Transverse colon (tissue), 4 donors: ENCODE measurements at regions not wholly inside any gene's neighbourhood (a gene's known extent, or its start where the extent isn't known, plus 50 kb on each side); places are given as distances from the start of the nearest gene placed in this dataset.

Experiments
- DNase-seq: peaks from one replicate; pipeline ENCODE4 v3.0.0-alpha.2; 2019
- H3K27ac ChIP-seq, 4 donors: fragments of 200-600 bp; sonication (generic); 2 replicates each; pipeline ENCODE4 v1.5.1; 2016 to 2018; ENCODE audit warnings: inconsistent platforms in 4 of 4
- H3K27me3 ChIP-seq: fragments of 200-600 bp; sonication (generic); 2 replicates; pipeline ENCODE4 v1.5.1; 2017; ENCODE audit warnings: inconsistent platforms
- H3K36me3 ChIP-seq, 4 donors: fragments of 200-600 bp; sonication (generic); 2 replicates each; pipeline ENCODE4 v1.5.1; 2017 to 2019; ENCODE audit warnings: inconsistent platforms in 4 of 4
- H3K4me1 ChIP-seq, 4 donors: fragments of 200-600 bp; sonication (generic); 2 replicates each; pipeline ENCODE4 v1.5.1; 2017 to 2020; ENCODE audit warnings: inconsistent platforms in 4 of 4
- H3K4me3 ChIP-seq, 4 donors: fragments of 200-600 bp; sonication (generic); 1 replicate in 1 of 4; 2 replicates in 3 of 4; pipeline versions ENCODE4 v1.5.1 to v1.6.1; 2017 to 2019; ENCODE audit warnings: inconsistent platforms in 4 of 4
- H3K9me3 ChIP-seq, 2 donors: fragments of 200-600 bp; sonication (generic); 2 replicates each; pipeline ENCODE4 v1.5.1; 2017 to 2019; ENCODE audit warnings: inconsistent platforms in 2 of 2
- CTCF ChIP-seq, 5 experiments: fragments of 200-600 bp in 3 of 5; fragments of 450-650 bp in 2 of 5; sonication (generic) in 3 of 5; IDR thresholded peaks; 1 replicate in 2 of 5; 2 replicates in 3 of 5; pipeline ENCODE4 v1.5.1; 2016 to 2017; ENCODE audit warnings: antibody characterized with exemption in 5 of 5, inconsistent platforms in 3 of 5, mild to moderate bottlenecking in 2 of 5, moderate library complexity in 1 of 5
- EP300 ChIP-seq: sonication (generic); formaldehyde crosslinking; IDR thresholded peaks from one replicate; pipeline ENCODE4 v1.6.1; 2017; ENCODE audit warnings: antibody characterized with exemption, low read depth
- POLR2A ChIP-seq: fragments of 450-650 bp; IDR thresholded peaks from one replicate; pipeline ENCODE4 v1.6.1; 2016; ENCODE audit warnings: antibody characterized with exemption, mild to moderate bottlenecking, moderate library complexity
- POLR2AphosphoS5 ChIP-seq, 3 donors: sonication (generic); formaldehyde crosslinking; IDR thresholded peaks; one replicate each; pipeline ENCODE4 v1.6.1; 2016; ENCODE audit warnings: antibody characterized with exemption in 3 of 3
- WGBS, 2 donors: methylation state at CpG; one replicate each; pipeline ENCODE4 v1.1.5; 2018; ENCODE audit warnings: low coverage in 1 of 2; 5-methylcytosine and 5-hydroxymethylcytosine counted together
- in situ Hi-C, 4 donors: fragments of 200-750 bp; cut with MboI; loops; one replicate each; pipeline versions ENCODE4 v1.15.0 to v1.15.1; 2017; ENCODE audit warnings: low sequenced_read_pairs in 3 of 4, low pct_ligation_motif_present in 1 of 4, low pct_unique_long_range_greater_than_20kb in 1 of 4
- intact Hi-C: fragments of 100-400 bp; cut with DNase I; formaldehyde crosslinking; loops from one replicate; pipeline ENCODE4 v1.15.1; 2023; ENCODE audit warnings: low total_unique reads

GRCh38 chr1:37410815-37411214 is 63.6 kb upstream of the ZC3H12A start:
- Histone ChIP-seq H3K4me1 (no peaks in the 10 kb centered on the region), H3K27ac (no peak overlapping the region), H3K27me3 (peaks cover 12% of the 10 kb centered on the region), H3K4me3 (no peak overlapping the region), H3K36me3 (no peaks in the 10 kb centered on the region), H3K9me3 (no peaks in the 10 kb centered on the region)
- DNase-seq = no peak
- no peak for TF ChIP-seq CTCF (IDR thresholded peaks at IDR 0.05)
- TF ChIP-seq POLR2AphosphoS5 (IDR thresholded peaks at IDR 0.05) = no peak
- no peak for TF ChIP-seq POLR2A
- no peak for TF ChIP-seq EP300
- intact Hi-C loops = no loop called here
- 18% methylated on average over 7 of the region's 7 CpGs; no CpG with 5 or more reads in 1 of the 2 donors for WGBS, 2 donors
- in situ Hi-C loops = no loop called here

- Histone ChIP-seq H3K9me3 (no peaks in the 10 kb centered on the region), H3K27ac (no peak overlapping the region), H3K4me1 (no peaks in the 10 kb centered on the region), H3K4me3 (no peak overlapping the region), H3K27me3 (no peaks in the 10 kb centered on the region), H3K36me3 (no peaks in the 10 kb centered on the region)
- intact Hi-C loops (no loop called here), in situ Hi-C loops (no loop called here)
- 77 to 83% methylated on average over 2 to 13 of the region's 13 CpGs for WGBS, 2 donors
- TF ChIP-seq CTCF (IDR thresholded peaks at IDR 0.05) (no peak), POLR2AphosphoS5 (IDR thresholded peaks at IDR 0.05) (no peak), EP300 (no peak), POLR2A (no peak)
- DNase-seq = no peak
Observed at GRCh38 chr1:37415611-37416244, 58.7 kb upstream of the ZC3H12A start.

- no peak for DNase-seq
- in situ Hi-C loops (no loop called here), intact Hi-C loops (no loop called here)
- no peak overlapping the region for H3K4me3 ChIP-seq
- H3K36me3 ChIP-seq = no peaks in the 10 kb centered on the region
- H3K4me1 ChIP-seq = no peaks in the 10 kb centered on the region
- 0 to 40% methylated on average over 1 of the region's 1 CpG for WGBS, 2 donors
- TF ChIP-seq POLR2A = no peak
- TF ChIP-seq CTCF (IDR thresholded peaks at IDR 0.05) = no peak
- TF ChIP-seq EP300 = no peak
- TF ChIP-seq POLR2AphosphoS5 (IDR thresholded peaks at IDR 0.05) = no peak
- H3K9me3 ChIP-seq = no peaks in the 10 kb centered on the region
- H3K27me3 ChIP-seq = no peaks in the 10 kb centered on the region
- H3K27ac ChIP-seq = no peak overlapping the region
Observed at GRCh38 chr1:37420456-37420855, 53.9 kb upstream of the ZC3H12A start.

GRCh38 chr1:37423810-37424209 is 50.6 kb upstream of the ZC3H12A start:
- TF ChIP-seq EP300 = no peak
- no peak for TF ChIP-seq POLR2A
- no peak for TF ChIP-seq CTCF (IDR thresholded peaks at IDR 0.05)
- TF ChIP-seq POLR2AphosphoS5 (IDR thresholded peaks at IDR 0.05) = no peak
- Histone ChIP-seq H3K4me1 (no peaks in the 10 kb centered on the region), H3K9me3 (no peaks in the 10 kb centered on the region), H3K4me3 (no peak overlapping the region), H3K27me3 (peaks cover 5% of the 10 kb centered on the region), H3K27ac (no peak overlapping the region), H3K36me3 (no peaks in the 10 kb centered on the region)
- in situ Hi-C loops = no loop called here
- intact Hi-C loops = no loop called here
- 84 to 100% methylated on average over 2 to 9 of the region's 9 CpGs for WGBS, 2 donors
- DNase-seq = no peak
